ENCODE measurements at regions not wholly inside any gene's neighbourhood (a gene's known extent, or its start where the extent isn't known, plus 50 kb on each side); places are given as distances from the start of the nearest gene placed in this dataset.

DNA sequence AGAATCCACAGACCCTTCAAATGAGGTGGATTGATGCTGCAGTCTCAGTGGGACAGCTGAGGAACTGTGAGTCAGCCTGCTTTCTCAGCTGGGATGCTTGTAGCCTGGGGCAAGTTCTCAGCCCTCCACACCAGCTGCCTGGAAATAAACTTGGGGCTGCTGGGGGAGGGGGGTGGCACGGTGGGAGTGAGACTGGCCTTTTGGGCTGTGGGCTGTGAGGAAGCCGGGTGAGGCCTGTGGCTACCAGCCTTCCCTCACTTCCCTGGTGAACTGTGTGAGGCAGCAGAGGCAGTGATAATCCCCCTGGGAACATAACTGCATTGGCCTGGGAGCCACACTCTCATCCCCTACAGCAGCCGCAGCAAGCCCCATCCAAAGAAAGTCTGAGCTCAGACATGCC, 114.5 kb upstream of the GUCY1A1 start:
- Mint-ChIP-seq H3K36me3 (peaks cover 13% of the 10 kb centered on the region), H3K27me3 (ENCODE audit: low read depth) (no peaks in the 10 kb centered on the region), H3K4me1 (no peaks in the 10 kb centered on the region), H3K9me3 (peaks cover 52% of the 10 kb centered on the region), H3K4me3 (no peak overlapping the region), H3K27ac (no peak overlapping the region)
- no peak for DNase-seq (ENCODE audit: low spot score in 2 of 2, unreplicated experiment in 2 of 2)
- TF ChIP-seq, protein P1, sequence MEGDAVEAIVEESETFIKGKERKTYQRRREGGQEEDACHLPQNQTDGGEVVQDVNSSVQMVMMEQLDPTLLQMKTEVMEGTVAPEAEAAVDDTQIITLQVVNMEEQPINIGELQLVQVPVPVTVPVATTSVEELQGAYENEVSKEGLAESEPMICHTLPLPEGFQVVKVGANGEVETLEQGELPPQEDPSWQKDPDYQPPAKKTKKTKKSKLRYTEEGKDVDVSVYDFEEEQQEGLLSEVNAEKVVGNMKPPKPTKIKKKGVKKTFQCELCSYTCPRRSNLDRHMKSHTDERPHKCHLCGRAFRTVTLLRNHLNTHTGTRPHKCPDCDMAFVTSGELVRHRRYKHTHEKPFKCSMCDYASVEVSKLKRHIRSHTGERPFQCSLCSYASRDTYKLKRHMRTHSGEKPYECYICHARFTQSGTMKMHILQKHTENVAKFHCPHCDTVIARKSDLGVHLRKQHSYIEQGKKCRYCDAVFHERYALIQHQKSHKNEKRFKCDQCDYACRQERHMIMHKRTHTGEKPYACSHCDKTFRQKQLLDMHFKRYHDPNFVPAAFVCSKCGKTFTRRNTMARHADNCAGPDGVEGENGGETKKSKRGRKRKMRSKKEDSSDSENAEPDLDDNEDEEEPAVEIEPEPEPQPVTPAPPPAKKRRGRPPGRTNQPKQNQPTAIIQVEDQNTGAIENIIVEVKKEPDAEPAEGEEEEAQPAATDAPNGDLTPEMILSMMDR (IDR thresholded peaks at IDR 0.05; ENCODE audit: unreplicated experiment), result no peak

DNA sequence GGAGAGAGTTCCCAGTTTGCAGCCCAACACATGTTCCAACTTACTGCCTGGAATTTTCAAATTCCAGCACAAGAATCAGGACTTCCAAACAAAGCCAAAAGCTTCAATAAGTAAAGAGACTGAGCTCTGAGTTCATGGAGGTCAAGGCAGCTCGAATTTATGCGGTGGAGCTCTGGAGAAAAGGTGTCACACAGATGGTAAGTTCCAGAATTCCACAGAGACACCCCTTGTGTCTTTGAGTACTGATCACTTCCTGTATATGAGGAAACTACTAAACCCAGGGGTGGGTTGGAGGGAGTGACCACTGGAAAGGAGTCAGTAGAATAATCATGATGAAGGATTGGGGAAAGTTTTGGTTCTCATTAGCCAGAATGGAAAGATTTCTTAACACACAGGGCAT, 118.5 kb upstream of the GUCY1A1 start:
- DNase-seq (ENCODE audit: low spot score in 2 of 2, unreplicated experiment in 2 of 2), result no peak
- H3K4me3 Mint-ChIP-seq, result no peak overlapping the region
- H3K4me1 Mint-ChIP-seq, result peaks cover 5% of the 10 kb centered on the region
- H3K9me3 Mint-ChIP-seq, result peaks cover 16% of the 10 kb centered on the region
- no peak overlapping the region for H3K27ac Mint-ChIP-seq
- H3K36me3 Mint-ChIP-seq, result peaks cover 4% of the 10 kb centered on the region
- no peaks in the 10 kb centered on the region for H3K27me3 Mint-ChIP-seq (ENCODE audit: low read depth)
- TF ChIP-seq, protein P1 (IDR thresholded peaks at IDR 0.05; ENCODE audit: unreplicated experiment), result no peak

DNA sequence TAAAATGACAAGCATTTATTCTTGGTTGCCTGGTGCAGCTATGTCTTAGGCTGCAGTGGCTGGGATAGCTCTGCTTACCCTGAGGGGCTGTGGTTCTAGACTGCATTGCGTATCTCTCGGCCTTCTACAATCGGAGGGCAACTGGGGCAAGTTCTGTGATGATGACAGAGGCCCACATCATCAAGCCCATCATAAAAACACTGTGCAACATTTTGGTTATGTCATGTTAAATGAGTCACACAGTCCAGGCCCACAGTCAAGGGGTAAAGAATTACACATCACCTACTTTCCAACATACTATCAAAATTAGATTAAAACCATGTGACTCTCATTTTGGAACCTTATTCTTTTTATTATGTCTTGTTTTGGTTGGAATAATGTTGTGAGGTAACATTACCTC, 120.2 kb upstream of the GUCY1A1 start:
- peaks cover 14% of the 10 kb centered on the region for H3K9me3 Mint-ChIP-seq
- TF ChIP-seq, protein P1 (IDR thresholded peaks at IDR 0.05; ENCODE audit: unreplicated experiment), result no peak
- peaks cover 2% of the 10 kb centered on the region for H3K36me3 Mint-ChIP-seq
- H3K27me3 Mint-ChIP-seq (ENCODE audit: low read depth), result no peaks in the 10 kb centered on the region
- peaks cover 5% of the 10 kb centered on the region for H3K4me1 Mint-ChIP-seq
- H3K4me3 Mint-ChIP-seq, result no peak overlapping the region
- H3K27ac Mint-ChIP-seq, result no peak overlapping the region
- DNase-seq (ENCODE audit: low spot score in 2 of 2, unreplicated experiment in 2 of 2), result no peak

DNA sequence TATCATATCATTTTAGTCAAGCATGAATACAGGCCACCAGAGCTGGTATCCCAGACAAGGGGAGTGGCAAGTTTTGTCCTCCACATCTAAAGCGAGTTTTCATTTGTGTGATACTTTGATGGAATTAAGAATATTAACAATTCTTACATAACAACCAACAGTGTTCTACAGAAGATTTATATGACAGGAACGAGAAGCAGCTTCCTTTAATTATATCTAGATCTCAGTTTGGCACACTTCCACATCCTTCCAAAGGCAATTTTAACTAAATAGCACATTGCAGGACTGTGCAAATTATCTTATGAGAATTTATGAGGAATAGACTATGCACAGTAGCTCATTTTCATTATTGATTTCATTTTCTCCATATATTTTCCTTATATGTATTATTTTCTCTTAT, 121.2 kb upstream of the GUCY1A1 start:
- no peak for DNase-seq (ENCODE audit: low spot score in 2 of 2, unreplicated experiment in 2 of 2)
- H3K4me3 Mint-ChIP-seq, result no peak overlapping the region
- peaks cover 14% of the 10 kb centered on the region for H3K9me3 Mint-ChIP-seq
- no peaks in the 10 kb centered on the region for H3K27me3 Mint-ChIP-seq (ENCODE audit: low read depth)
- H3K4me1 Mint-ChIP-seq, result peaks cover 5% of the 10 kb centered on the region
- TF ChIP-seq, protein P1 (IDR thresholded peaks at IDR 0.05; ENCODE audit: unreplicated experiment), result no peak
- no peak overlapping the region for H3K27ac Mint-ChIP-seq
- H3K36me3 Mint-ChIP-seq, result peaks cover 2% of the 10 kb centered on the region

DNA sequence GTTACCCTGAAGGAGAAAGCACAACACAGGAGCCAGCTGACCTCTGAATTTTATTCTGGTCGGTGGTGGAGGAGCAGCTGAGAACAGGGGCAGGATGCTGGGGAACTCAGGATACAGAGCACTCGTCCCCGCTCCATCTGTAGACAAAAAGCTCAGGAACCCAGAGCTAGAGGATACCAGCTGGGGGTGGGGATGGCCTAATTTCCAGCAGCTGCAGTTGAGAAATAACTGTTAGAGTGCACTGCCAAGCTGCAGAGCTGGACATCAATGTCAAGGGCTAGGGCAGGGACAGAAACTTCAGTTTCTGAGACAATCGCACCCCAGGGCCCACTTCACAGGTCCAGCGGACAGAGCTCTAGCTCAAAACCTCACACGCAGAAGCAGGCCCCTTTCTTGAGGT, 122.1 kb upstream of the GUCY1A1 start:
- no peaks in the 10 kb centered on the region for H3K36me3 Mint-ChIP-seq
- H3K4me3 Mint-ChIP-seq, result no peak overlapping the region
- peaks cover 10% of the 10 kb centered on the region for H3K4me1 Mint-ChIP-seq
- H3K27me3 Mint-ChIP-seq (ENCODE audit: low read depth), result no peaks in the 10 kb centered on the region
- H3K27ac Mint-ChIP-seq, result no peak overlapping the region
- TF ChIP-seq, protein P1 (IDR thresholded peaks at IDR 0.05; ENCODE audit: unreplicated experiment), result no peak
- DNase-seq (ENCODE audit: low spot score in 2 of 2, unreplicated experiment in 2 of 2), result no peak
- peaks cover 11% of the 10 kb centered on the region for H3K9me3 Mint-ChIP-seq

DNA sequence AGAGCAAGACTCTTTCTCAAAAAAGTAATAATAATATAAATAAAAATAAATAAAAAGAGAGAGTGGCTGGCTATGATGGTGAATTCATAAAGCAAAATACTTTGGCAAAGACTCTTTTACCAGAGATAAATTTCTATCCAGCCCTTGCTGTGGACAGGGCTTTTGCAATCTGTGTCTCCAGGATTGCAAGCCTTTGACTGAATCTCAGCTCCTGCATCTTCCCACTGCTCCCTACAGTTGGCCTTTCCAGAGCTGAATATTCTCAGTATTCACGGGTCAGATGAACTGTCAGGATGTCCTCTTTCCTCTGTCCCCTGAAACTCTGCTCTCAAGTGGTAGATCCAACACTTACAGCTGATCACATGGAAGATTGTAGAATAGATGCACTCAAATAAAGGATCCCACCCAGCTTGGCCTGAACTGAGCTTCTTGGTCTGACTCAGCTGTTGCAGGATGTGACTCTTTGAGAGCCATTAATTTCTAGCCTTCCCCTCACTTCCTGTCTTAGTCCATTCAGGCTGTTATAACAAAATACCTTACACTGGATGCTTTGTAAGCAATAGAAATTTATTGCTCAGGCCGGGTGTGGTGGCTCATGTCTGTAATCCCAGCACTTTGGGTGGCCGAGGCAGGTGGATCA, 123.4 kb upstream of the GUCY1A1 start:
- TF ChIP-seq, protein P1 (IDR thresholded peaks at IDR 0.05; ENCODE audit: unreplicated experiment), result no peak
- no peak for DNase-seq (ENCODE audit: low spot score in 2 of 2, unreplicated experiment in 2 of 2)
- Mint-ChIP-seq H3K4me1 (peaks cover 10% of the 10 kb centered on the region), H3K36me3 (no peaks in the 10 kb centered on the region), H3K4me3 (no peak overlapping the region), H3K27ac (no peak overlapping the region), H3K9me3 (peaks cover 7% of the 10 kb centered on the region), H3K27me3 (ENCODE audit: low read depth) (no peaks in the 10 kb centered on the region)

Measured in mesothelial cell of epicardium (in vitro differentiated cells).